Amniotic epithelial cell (primary cell): ENCODE measurements at regions not wholly inside any gene's neighbourhood (a gene's known extent, or its start where the extent isn't known, plus 50 kb on each side); places are given as distances from the start of the nearest gene placed in this dataset.

Experiments used
- DNase-seq: peaks from one replicate; pipeline ENCODE4 v3.0.0-alpha.2; 2010; ENCODE audit warnings: low read depth

- DNase-seq, result no peak
Measured at GRCh38 chr6:55642366-55642765, 63.4 kb upstream of the HMGCLL1 start.

DNA sequence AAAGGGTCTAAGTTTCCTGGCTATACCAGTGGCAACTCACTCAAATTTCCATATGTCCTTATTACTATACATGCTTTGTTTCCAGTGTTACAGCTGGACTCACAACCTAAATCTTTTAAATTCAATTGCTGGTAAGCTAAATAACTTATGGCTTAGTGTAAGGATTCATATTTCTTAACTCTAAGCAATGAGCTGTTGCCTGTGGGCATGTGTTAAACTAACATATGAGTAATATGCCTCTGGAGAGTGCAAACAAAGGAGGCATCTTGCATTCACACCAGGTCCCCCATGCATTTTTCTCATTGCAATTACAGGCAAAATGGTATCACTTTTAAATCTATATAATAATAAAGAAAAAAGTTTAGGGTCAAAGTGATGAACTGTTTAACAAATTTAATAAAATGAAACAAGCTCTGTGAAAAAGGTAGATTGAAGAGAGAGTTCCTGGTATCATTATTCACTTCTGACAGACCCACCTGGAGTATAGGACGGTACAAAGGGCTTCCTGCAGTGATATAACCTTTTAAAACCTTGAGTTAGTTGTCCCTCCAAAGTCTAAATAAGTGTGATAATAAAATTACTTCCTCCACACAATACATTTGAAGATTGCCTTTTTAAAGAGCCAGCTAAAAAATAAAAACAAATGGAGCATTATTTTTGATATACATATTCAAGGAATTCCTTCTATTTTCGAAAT, 57.6 kb upstream of the HMGCLL1 start:
- peak; percentile 42 for DNase-seq

DNA sequence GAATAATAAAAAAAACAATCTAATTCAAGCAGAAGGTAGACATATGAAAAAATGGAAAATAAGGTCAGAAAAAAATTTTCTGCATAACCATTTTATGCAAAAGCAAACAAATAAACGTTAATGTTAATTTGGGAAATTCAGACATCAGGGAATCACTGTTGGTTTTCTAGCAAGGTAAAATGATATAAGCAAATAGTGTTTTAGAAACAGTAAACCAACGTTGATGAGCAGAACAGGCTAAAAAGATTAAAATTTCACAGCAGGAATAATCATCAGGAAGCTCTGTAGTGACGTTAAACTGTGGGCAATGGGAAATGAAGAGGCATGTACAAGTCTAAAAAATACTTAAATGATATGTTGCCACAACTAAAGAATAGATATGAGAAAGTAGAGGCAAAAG, 54.5 kb upstream of the HMGCLL1 start:
- DNase-seq, result no peak

GRCh38 chr6:55632953-55633352, 54.0 kb upstream of the HMGCLL1 start:
- no peak for DNase-seq
